ENCODE measurements at regions not wholly inside any gene's neighbourhood (a gene's known extent, or its start where the extent isn't known, plus 50 kb on each side); places are given as distances from the start of the nearest gene placed in this dataset.

- Histone ChIP-seq H3K27ac (no peak overlapping the region), H3K36me3 (no peaks in the 10 kb centered on the region), H3K4me1 (ENCODE audit: insufficient read depth) (no peaks in the 10 kb centered on the region), H3K27me3 (no peaks in the 10 kb centered on the region), H3K4me3 (no peak overlapping the region), H3K9me3 (no peaks in the 10 kb centered on the region)
- WGBS, 3 donors = 88 to 95% (median 94%) methylated on average over 8 of the region's 8 CpGs
- TF ChIP-seq EP300 (IDR thresholded peaks at IDR 0.05) = no peak
- TF ChIP-seq CTCF (IDR thresholded peaks at IDR 0.05) = no peak
- no peak for TF ChIP-seq POLR2A (IDR thresholded peaks at IDR 0.05)
- no peak for DNase-seq
- intact Hi-C loops (cut with DNase I) = no loop called here
These were observed 283.3 kb upstream of the ROBO2 start for GRCh38 chr3:76756577-76756976.

GRCh38 chr3:76760336-76760735 is 279.6 kb upstream of the ROBO2 start:
- no peak overlapping the region for H3K27ac ChIP-seq
- no peak for DNase-seq
- no peaks in the 10 kb centered on the region for H3K4me1 ChIP-seq (ENCODE audit: insufficient read depth)
- no peak for TF ChIP-seq POLR2A (IDR thresholded peaks at IDR 0.05)
- no peaks in the 10 kb centered on the region for H3K36me3 ChIP-seq
- no peaks in the 10 kb centered on the region for H3K27me3 ChIP-seq
- no peak overlapping the region for H3K4me3 ChIP-seq
- 92 to 95% (median 93%) methylated on average over 3 of the region's 3 CpGs for WGBS, 3 donors
- intact Hi-C loops (cut with DNase I) = no loop called here
- H3K9me3 ChIP-seq = no peaks in the 10 kb centered on the region

GRCh38 chr3:76765511-76765910 is 274.4 kb upstream of the ROBO2 start:
- TF ChIP-seq POLR2A (IDR thresholded peaks at IDR 0.05) (no peak), EP300 (IDR thresholded peaks at IDR 0.05) (no peak), CTCF (IDR thresholded peaks at IDR 0.05) (no peak)
- no peaks in the 10 kb centered on the region for H3K36me3 ChIP-seq
- no peaks in the 10 kb centered on the region for H3K4me1 ChIP-seq (ENCODE audit: insufficient read depth)
- no peak for DNase-seq
- intact Hi-C loops (cut with DNase I) = no loop called here
- no peak overlapping the region for H3K4me3 ChIP-seq
- no peaks in the 10 kb centered on the region for H3K9me3 ChIP-seq
- no peak overlapping the region for H3K27ac ChIP-seq
- WGBS, 3 donors = 54 to 72% (median 70%) methylated on average over 5 of the region's 5 CpGs
- H3K27me3 ChIP-seq = no peaks in the 10 kb centered on the region

- Histone ChIP-seq H3K27ac (no peak overlapping the region), H3K9me3 (no peaks in the 10 kb centered on the region), H3K36me3 (no peaks in the 10 kb centered on the region), H3K4me3 (no peak overlapping the region), H3K27me3 (no peaks in the 10 kb centered on the region), H3K4me1 (ENCODE audit: insufficient read depth) (no peaks in the 10 kb centered on the region)
- TF ChIP-seq POLR2A (IDR thresholded peaks at IDR 0.05) (no peak), CTCF (IDR thresholded peaks at IDR 0.05) (no peak), EP300 (IDR thresholded peaks at IDR 0.05) (no peak)
- WGBS, 3 donors = 87 to 93% (median 93%) methylated on average over 4 of the region's 4 CpGs
- DNase-seq = no peak
- intact Hi-C loops (cut with DNase I) = no loop called here
These were observed 271.0 kb upstream of the ROBO2 start for GRCh38 chr3:76768912-76769311.

GRCh38 chr3:76776927-76777326 is 263.0 kb upstream of the ROBO2 start:
- Histone ChIP-seq H3K36me3 (no peaks in the 10 kb centered on the region), H3K4me3 (no peak overlapping the region), H3K27ac (no peak overlapping the region), H3K27me3 (peaks cover 2% of the 10 kb centered on the region), H3K4me1 (ENCODE audit: insufficient read depth) (no peaks in the 10 kb centered on the region), H3K9me3 (no peaks in the 10 kb centered on the region)
- DNase-seq = no peak
- intact Hi-C loops (cut with DNase I) = no loop called here
- 53 to 56% (median 56%) methylated on average over 3 of the region's 3 CpGs for WGBS, 3 donors
- no peak for TF ChIP-seq EP300 (IDR thresholded peaks at IDR 0.05)
- TF ChIP-seq CTCF (IDR thresholded peaks at IDR 0.05) = no peak
- no peak for TF ChIP-seq POLR2A (IDR thresholded peaks at IDR 0.05)

Measured in ovary (tissue), 7 donors.